ENCODE measurements at regions not wholly inside any gene's neighbourhood (a gene's known extent, or its start where the extent isn't known, plus 50 kb on each side); places are given as distances from the start of the nearest gene placed in this dataset.

DNA sequence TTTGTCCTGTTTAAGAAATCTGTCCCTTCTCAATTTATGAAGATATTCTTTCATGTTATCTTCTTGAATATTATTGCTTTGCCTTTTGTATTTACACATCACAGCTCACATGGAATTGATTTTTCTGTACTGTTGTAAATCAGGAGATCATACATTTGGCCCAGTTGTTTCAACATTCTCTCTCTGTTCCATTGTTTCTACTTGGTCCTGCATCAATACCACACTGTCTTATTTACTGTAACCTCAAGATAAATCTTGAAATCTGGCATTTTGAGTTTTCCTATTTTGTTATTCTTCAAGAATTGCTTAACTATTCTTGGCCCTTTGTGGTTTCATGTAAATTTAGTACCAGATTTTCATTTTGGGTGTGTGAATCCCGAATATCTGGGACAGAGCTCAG is 121.7 kb upstream of the CCN2 start:
- Histone ChIP-seq H3K4me2 (replicated peaks; ENCODE audit: low read depth, low read length, poor library complexity, severe bottlenecking) (no peak overlapping the region), H4K20me1 (ENCODE audit: control insufficient read depth, insufficient read depth, low read length, poor library complexity, severe bottlenecking) (no peaks in the 10 kb centered on the region), H3K4me3 (ENCODE audit: control extremely low read depth in 1 of 5, extremely low read depth in 1 of 5, insufficient read depth in 1 of 5, low read depth in 2 of 5, low read length in 4 of 5) (no peak overlapping the region), H3K9ac (ENCODE audit: low read length) (no peak overlapping the region), H3K36me3 (replicated peaks in 1 of 2; ENCODE audit: control extremely low read depth in 1 of 2, control insufficient read depth in 1 of 2, extremely low read depth in 1 of 2, insufficient read depth in 2 of 2, low read length in 1 of 2) (no peaks in the 10 kb centered on the region), H3K27me3 (replicated peaks in 1 of 4; ENCODE audit: control extremely low read depth in 1 of 4, control insufficient read depth in 3 of 4, insufficient read depth in 4 of 4, low read length in 3 of 4) (no peaks in the 10 kb centered on the region), H3K27ac (ENCODE audit: low read length in 2 of 2) (no peak overlapping the region), H3K9me3 (ENCODE audit: control extremely low read depth in 1 of 3, control insufficient read depth in 2 of 3, insufficient read depth in 1 of 3, low read length in 2 of 3) (no peaks in the 10 kb centered on the region), H3K4me1 (ENCODE audit: control insufficient read depth in 2 of 2, insufficient read depth in 2 of 2, low read length in 2 of 2) (no peaks in the 10 kb centered on the region), H2AFZ (ENCODE audit: insufficient read depth, low read depth, low read length, poor library complexity, severe bottlenecking) (no peak overlapping the region), H3K79me2 (ENCODE audit: control insufficient read depth, insufficient read depth, low read length) (no peaks in the 10 kb centered on the region)
- Mint-ChIP-seq H3K4me1 (peaks cover 3% of the 10 kb centered on the region), H3K9me3 (ENCODE audit: insufficient read depth) (no peaks in the 10 kb centered on the region), H3K4me3 (no peak overlapping the region), H3K27ac (no peak overlapping the region), H3K27me3 (no peaks in the 10 kb centered on the region)
- no peak for ATAC-seq (ENCODE audit: low read depth)
- intact Hi-C loops (cut with micrococcal nuclease) = no loop called here
- ChIA-PET POLR2A (no interaction called here), CTCF (no interaction called here)
- no peak for DNase-seq
- TF ChIP-seq EZH2 (IDR thresholded peaks at IDR 0.05; ENCODE audit: borderline replicate concordance, insufficient read depth, low read depth, low read length, poor library complexity, severe bottlenecking) = no peak
- TF ChIP-seq, protein P1, sequence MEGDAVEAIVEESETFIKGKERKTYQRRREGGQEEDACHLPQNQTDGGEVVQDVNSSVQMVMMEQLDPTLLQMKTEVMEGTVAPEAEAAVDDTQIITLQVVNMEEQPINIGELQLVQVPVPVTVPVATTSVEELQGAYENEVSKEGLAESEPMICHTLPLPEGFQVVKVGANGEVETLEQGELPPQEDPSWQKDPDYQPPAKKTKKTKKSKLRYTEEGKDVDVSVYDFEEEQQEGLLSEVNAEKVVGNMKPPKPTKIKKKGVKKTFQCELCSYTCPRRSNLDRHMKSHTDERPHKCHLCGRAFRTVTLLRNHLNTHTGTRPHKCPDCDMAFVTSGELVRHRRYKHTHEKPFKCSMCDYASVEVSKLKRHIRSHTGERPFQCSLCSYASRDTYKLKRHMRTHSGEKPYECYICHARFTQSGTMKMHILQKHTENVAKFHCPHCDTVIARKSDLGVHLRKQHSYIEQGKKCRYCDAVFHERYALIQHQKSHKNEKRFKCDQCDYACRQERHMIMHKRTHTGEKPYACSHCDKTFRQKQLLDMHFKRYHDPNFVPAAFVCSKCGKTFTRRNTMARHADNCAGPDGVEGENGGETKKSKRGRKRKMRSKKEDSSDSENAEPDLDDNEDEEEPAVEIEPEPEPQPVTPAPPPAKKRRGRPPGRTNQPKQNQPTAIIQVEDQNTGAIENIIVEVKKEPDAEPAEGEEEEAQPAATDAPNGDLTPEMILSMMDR (IDR thresholded peaks at IDR 0.05) = no peak
- WGBS (ENCODE audit: insufficient coverage) = 67% methylated on average over 1 of the region's 1 CpG

DNA sequence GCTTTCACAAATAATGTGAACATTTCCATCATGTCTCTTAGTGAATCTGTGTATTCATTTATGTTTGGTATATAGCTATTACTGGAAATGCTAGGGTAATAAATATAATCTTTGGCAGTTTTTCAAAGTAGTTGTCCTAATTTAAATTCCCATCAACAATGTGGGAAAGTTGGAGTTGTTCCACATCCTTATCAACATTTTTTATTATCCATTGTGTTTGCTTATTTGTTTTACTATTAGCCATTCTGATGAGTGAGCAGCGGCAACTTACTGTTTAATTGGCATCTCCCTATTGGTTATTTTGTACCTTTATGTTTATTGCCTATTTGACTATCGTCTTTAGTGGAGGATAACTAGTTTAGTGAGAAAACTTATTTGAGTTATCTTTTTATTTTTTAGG is 121.1 kb upstream of the CCN2 start:
- POLR2A ChIA-PET = no interaction called here
- DNase-seq (no peak), ATAC-seq (ENCODE audit: low read depth) (no peak)
- no CpG with 5 or more reads among the region's 2 CpGs for WGBS (ENCODE audit: insufficient coverage)
- H3K4me2 ChIP-seq (replicated peaks; ENCODE audit: low read depth, low read length, poor library complexity, severe bottlenecking) = no peak overlapping the region
- no peaks in the 10 kb centered on the region for H3K27me3 ChIP-seq (replicated peaks in 1 of 4; ENCODE audit: control extremely low read depth in 1 of 4, control insufficient read depth in 3 of 4, insufficient read depth in 4 of 4, low read length in 3 of 4)
- no peak overlapping the region for H3K27ac ChIP-seq (ENCODE audit: low read length in 2 of 2)
- peaks cover 8% of the 10 kb centered on the region for H3K4me1 Mint-ChIP-seq
- TF ChIP-seq EZH2 (IDR thresholded peaks at IDR 0.05; ENCODE audit: borderline replicate concordance, insufficient read depth, low read depth, low read length, poor library complexity, severe bottlenecking) = no peak
- TF ChIP-seq, protein P1 (IDR thresholded peaks at IDR 0.05) = no peak
- intact Hi-C loops (cut with micrococcal nuclease) = no loop called here
- no peaks in the 10 kb centered on the region for H3K4me1 ChIP-seq (ENCODE audit: control insufficient read depth in 2 of 2, insufficient read depth in 2 of 2, low read length in 2 of 2)
- no peak overlapping the region for H3K27ac Mint-ChIP-seq
- CTCF ChIA-PET = no interaction called here
- H3K79me2 ChIP-seq (ENCODE audit: control insufficient read depth, insufficient read depth, low read length) = no peaks in the 10 kb centered on the region
- no peak overlapping the region for H3K4me3 Mint-ChIP-seq
- no peak overlapping the region for H2AFZ ChIP-seq (ENCODE audit: insufficient read depth, low read depth, low read length, poor library complexity, severe bottlenecking)
- no peaks in the 10 kb centered on the region for H3K27me3 Mint-ChIP-seq
- H3K9ac ChIP-seq (ENCODE audit: low read length) = no peak overlapping the region
- H3K9me3 Mint-ChIP-seq (ENCODE audit: insufficient read depth) = no peaks in the 10 kb centered on the region
- H4K20me1 ChIP-seq (ENCODE audit: control insufficient read depth, insufficient read depth, low read length, poor library complexity, severe bottlenecking) = no peaks in the 10 kb centered on the region
- no peak overlapping the region for H3K4me3 ChIP-seq (ENCODE audit: control extremely low read depth in 1 of 5, extremely low read depth in 1 of 5, insufficient read depth in 1 of 5, low read depth in 2 of 5, low read length in 4 of 5)
- no peaks in the 10 kb centered on the region for H3K9me3 ChIP-seq (ENCODE audit: control extremely low read depth in 1 of 3, control insufficient read depth in 2 of 3, insufficient read depth in 1 of 3, low read length in 2 of 3)
- H3K36me3 ChIP-seq (replicated peaks in 1 of 2; ENCODE audit: control extremely low read depth in 1 of 2, control insufficient read depth in 1 of 2, extremely low read depth in 1 of 2, insufficient read depth in 2 of 2, low read length in 1 of 2) = no peaks in the 10 kb centered on the region

Measured in B cell (primary cell).